Choroid plexus epithelial cell (primary cell): ENCODE measurements at regions not wholly inside any gene's neighbourhood (a gene's known extent, or its start where the extent isn't known, plus 50 kb on each side); places are given as distances from the start of the nearest gene placed in this dataset.
A peak's percentile ranks its signal among the peaks of the same experiment; 100 is the strongest.

Experiments
- DNase-seq: peaks from one replicate; pipeline ENCODE4 v3.0.0-alpha.2; 2010; ENCODE audit warnings: low read depth
- H3K4me3 ChIP-seq: 2 replicates; pipeline ENCODE4 v1.5.1; 2011; ENCODE audit warnings: low read depth, mild to moderate bottlenecking, control low read depth, low read length, moderate library complexity
- CTCF ChIP-seq: conservative IDR thresholded peaks from 2 replicates; pipeline ENCODE4 v1.5.1; 2011; ENCODE audit warnings: low read depth, mild to moderate bottlenecking, control low read depth, inconsistent platforms, low read length, moderate library complexity

GRCh38 chr17:12390631-12391030 lies 275.1 kb upstream of the MYOCD start:
- H3K4me3 ChIP-seq, result no peak overlapping the region
- DNase-seq, result no peak
- TF ChIP-seq CTCF, result no peak

- H3K4me3 ChIP-seq, result no peak overlapping the region
- DNase-seq, result no peak
- TF ChIP-seq CTCF, result no peak
These were observed 274.2 kb upstream of the MYOCD start for GRCh38 chr17:12391468-12391867.

GRCh38 chr17:12395733-12396354 lies 269.8 kb upstream of the MYOCD start:
- peak; percentile 82 for TF ChIP-seq CTCF
- H3K4me3 ChIP-seq, result no peak overlapping the region
- DNase-seq, result peak; percentile 61

GRCh38 chr17:12398441-12399051 lies 267.1 kb upstream of the MYOCD start:
- no peak for DNase-seq
- no peak overlapping the region for H3K4me3 ChIP-seq
- TF ChIP-seq CTCF, result no peak

- H3K4me3 ChIP-seq, result no peak overlapping the region
- TF ChIP-seq CTCF, result no peak
- peak; percentile 56 for DNase-seq
These were observed 262.6 kb upstream of the MYOCD start for GRCh38 chr17:12402963-12403622.

- DNase-seq, result no peak
- TF ChIP-seq CTCF, result no peak
These were observed 261.8 kb upstream of the MYOCD start for GRCh38 chr17:12403881-12404398.

More at GRCh38 chr17:12403881-12404398, 261.8 kb upstream of the MYOCD start:
- H3K4me3 ChIP-seq, result no peak overlapping the region
